ENCODE measurements at regions not wholly inside any gene's neighbourhood (a gene's known extent, or its start where the extent isn't known, plus 50 kb on each side); places are given as distances from the start of the nearest gene placed in this dataset.
A peak's percentile ranks its signal among the peaks of the same experiment; 100 is the strongest.
"Not testable (repeated sequence)": the region's sequence is repeated elsewhere in the genome, so short reads cannot be mapped to it uniquely, and the experiment has no call there.

- intact Hi-C loops (cut with DNase I), result no loop called here
- DNase-seq, result no peak
Measured at GRCh38 chr10:120748519-120748918, 102.6 kb upstream of the WDR11 start.

- DNase-seq, result no peak
- intact Hi-C loops (cut with DNase I), result no loop called here
Measured at GRCh38 chr10:120749072-120749471, 102.1 kb upstream of the WDR11 start.

DNA sequence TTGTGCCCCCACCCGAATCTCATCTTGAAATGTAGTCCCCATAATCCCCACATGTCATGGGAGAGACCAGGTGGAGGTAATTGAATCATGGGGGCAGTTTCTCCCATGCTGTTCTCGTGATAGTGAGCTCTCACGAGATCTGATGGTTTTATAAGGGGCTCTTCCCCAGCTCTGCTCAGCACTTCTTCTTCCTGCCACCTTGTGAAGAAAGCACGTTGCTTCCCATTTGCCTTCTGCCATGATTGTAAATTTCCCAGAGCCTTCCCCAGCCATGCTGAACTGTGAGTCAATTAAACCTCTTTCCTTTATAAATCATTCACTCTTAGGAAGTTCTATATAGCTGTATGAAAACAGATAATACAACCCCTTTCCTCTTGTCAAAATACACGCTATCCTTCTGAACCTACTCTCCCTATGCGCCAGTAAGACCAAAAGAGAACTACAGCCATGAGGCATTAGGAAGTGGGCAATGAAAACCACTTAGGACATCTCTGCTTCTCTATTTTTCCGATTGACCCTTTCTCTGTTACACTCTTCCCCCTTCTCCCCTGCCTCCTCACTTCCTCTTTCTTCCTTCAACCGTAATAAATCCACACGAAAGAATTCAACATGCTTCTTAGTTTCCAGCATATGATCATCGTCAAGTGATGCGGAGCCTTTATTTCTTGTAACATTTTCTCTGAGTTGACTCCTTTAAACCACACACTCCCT, 101.2 kb upstream of the WDR11 start:
- DNase-seq, result no peak
- intact Hi-C loops (cut with DNase I), result no loop called here

- no peak for DNase-seq
- intact Hi-C loops (cut with DNase I), result no loop called here
Measured at GRCh38 chr10:120755771-120756170, 95.4 kb upstream of the WDR11 start.

- DNase-seq, result no peak
- intact Hi-C loops (cut with DNase I), result no loop called here
Measured at GRCh38 chr10:120760253-120760652, 90.9 kb upstream of the WDR11 start.

GRCh38 chr10:120761951-120762350, 89.2 kb upstream of the WDR11 start:
- DNase-seq, result no peak
- intact Hi-C loops (cut with DNase I), result no loop called here

- DNase-seq, result no peak
Measured at GRCh38 chr10:120765226-120765803, 85.8 kb upstream of the WDR11 start.

DNA sequence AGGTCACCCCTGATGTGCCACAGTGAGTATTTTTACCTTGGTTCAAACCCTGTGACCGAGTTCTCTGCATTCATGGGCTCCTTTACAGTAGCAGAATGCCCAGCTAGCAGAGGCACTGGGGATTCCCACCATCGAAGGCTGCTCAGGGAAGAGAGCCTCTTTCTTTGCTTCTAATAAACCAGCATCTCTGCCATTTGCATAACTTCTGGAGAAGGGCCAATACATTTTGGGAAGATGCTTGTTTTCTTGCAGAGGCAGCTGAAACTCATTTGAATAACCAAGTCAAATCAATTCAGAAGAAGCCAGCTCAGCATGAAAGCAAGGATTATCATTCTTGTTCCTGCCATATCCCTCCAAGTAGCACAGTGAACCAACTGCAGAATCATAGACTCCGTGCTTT, 82.9 kb upstream of the WDR11 start:
- intact Hi-C loops (cut with DNase I), result no loop called here

More at GRCh38 chr10:120765226-120765803, 85.8 kb upstream of the WDR11 start:
- intact Hi-C loops (cut with DNase I), result no loop called here

DNA sequence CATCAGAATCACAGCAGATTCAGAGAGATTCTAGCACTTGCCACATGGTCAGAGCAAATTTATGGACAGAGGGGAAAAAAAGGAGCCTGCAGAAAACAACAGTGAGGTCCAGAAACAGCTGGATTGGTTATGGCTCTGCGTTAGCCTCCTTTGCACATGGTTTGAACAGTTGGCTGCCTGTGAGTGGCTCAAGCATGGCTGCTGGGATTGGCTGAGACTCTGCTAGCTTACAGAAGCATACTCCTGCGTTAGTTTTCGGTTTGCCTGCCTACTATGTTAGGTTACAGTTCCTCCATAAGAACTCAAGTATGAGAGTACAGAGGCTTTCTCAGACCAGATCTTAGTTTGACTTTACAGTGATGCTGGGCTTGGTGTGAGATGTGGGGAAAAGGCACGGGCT, 80.7 kb upstream of the WDR11 start:
- intact Hi-C loops (cut with DNase I), result no loop called here

More for the DNA sequence above, 82.9 kb upstream of the WDR11 start:
- no peak for DNase-seq

GRCh38 chr10:120776442-120776841, 74.7 kb upstream of the WDR11 start:
- intact Hi-C loops (cut with DNase I), result no loop called here

More for the DNA sequence above, 80.7 kb upstream of the WDR11 start:
- no peak for DNase-seq

GRCh38 chr10:120782336-120782735, 68.8 kb upstream of the WDR11 start:
- DNase-seq, result no peak
- intact Hi-C loops (cut with DNase I), result no loop called here

More at GRCh38 chr10:120776442-120776841, 74.7 kb upstream of the WDR11 start:
- DNase-seq, result no peak

DNA sequence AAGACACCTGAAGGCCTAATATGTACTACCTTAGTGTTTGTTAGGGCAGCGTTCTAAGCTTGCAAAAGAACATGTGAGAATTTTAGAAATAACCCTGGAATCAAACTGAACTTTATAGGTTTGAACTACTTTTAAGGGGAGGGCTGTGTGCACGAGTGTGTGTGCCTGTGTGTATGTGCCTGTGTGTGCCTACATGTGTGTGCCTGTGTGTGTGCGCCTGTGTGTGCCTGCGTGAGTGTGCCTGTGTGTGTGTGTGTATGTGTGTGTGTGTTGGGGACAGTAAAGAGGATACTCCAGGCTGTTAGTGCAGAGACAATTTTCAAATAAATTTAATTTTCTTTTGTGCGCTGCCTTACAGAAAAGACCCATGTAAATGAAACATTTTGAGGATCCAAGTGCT, 68.1 kb upstream of the WDR11 start:
- no peak for DNase-seq
- intact Hi-C loops (cut with DNase I), result no loop called here

DNA sequence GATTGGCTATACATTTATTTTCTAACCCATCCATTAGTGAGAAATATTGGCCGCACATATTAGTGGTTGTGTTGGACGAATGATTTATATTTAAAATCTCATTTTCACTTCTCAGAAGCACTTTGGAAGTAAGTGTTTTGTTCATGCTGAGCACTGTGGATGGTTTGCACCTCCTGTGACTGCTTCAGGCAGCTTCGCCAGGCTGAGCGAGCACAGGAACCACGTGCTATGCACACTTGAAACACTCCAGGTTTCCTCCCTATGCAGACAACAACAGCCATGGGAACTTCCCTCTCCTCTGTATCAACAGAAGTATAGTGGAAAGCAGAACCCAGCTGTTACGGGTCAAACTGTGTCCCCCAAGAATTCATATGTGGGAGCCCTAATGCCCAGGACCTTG, 67.3 kb upstream of the WDR11 start:
- peak in 1 of 10 donors; percentile 11 for DNase-seq
- intact Hi-C loops (cut with DNase I), result no loop called here

DNA sequence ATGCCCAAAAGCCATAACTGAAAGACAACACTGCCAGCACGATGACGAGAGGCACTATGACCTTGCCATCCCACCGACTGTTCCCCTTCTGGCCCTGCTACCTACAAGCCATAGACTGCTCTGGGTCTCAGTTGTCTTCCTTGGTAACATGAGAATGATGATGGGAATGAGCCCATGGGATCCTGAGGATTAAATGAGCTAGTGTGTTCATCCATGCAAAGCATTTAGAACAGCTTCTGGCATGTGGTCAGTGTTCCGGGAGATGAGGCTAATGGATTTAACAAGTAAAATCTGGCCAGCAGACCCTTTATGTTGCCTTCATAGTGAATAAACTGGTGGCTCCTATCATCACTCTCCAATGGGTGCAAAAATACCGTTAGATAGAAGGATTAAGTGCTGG, 62.4 kb upstream of the WDR11 start:
- intact Hi-C loops (cut with DNase I), result no loop called here
- no peak for DNase-seq

- intact Hi-C loops (cut with DNase I), result no loop called here
- no peak for DNase-seq
Measured at GRCh38 chr10:120789303-120790203, 61.6 kb upstream of the WDR11 start.

DNA sequence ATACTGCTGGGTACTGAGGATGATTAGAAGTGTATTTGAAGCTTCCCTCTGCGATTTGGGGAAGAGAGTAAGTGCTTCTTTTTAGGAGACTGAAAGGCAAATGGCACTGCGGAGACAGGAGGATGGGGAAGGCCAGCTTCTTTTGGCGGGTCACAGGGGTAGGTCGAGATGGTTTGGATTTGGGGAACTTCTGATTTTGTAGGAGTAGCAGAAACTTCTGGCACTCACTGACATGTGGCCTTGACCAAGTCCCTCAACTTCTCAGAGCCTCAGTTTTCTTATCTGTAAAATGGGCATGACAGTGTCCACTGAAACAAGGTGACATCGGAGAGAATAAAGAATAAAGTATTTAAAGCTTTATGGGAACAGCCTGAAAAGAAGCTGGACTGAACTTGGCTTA, 59.8 kb upstream of the WDR11 start:
- intact Hi-C loops (cut with DNase I), result no loop called here
- no peak for DNase-seq

DNA sequence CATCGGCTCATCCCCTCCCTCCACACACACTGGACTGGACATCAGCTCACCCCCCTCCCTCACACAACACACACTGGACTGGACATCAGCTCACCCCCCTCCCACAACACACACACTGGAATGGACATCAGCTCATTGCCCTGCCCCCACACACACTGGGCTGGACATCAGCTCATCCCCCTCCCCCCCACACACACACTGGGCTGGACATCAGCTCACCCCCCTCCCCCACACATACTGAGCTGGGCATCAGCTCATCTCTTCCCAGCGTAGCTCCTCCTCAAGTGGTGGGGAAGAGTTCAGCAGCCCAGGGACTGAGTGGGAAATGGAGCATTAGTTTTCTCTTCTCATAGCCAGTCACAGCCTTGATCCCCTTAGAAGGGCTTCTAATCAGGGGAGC, 58.1 kb upstream of the WDR11 start:
- intact Hi-C loops (cut with DNase I), result no loop called here
- DNase-seq, result no peak

GRCh38 chr10:120794390-120794789, 56.8 kb upstream of the WDR11 start:
- intact Hi-C loops (cut with DNase I), result no loop called here
- DNase-seq, result no peak

DNA sequence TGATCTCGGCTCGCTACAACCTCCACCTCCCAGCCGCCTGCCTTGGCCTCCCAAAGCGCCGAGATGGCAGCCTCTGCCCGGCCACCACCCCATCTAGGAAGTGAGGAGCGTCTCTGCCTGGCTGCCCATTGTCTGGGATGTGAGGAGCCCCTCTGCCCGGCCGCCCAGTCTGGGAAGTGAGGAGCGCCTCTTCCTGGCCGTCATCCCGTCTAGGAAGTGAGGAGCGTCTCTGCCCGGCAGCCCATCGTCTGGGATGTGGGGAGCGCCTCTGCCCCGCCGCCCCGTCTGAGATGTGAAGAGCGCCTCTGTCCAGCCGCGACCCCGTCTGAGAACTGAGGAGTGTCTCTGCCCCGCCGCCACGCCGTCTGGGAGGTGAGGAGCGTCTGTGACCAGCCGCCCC, 52.9 kb upstream of the WDR11 start:
- intact Hi-C loops (cut with DNase I), result not testable (repeated sequence)

GRCh38 chr10:120799849-120800248, 51.3 kb upstream of the WDR11 start:
- no peak for DNase-seq
- intact Hi-C loops (cut with DNase I), result no loop called here

More for the DNA sequence above, 52.9 kb upstream of the WDR11 start:
- DNase-seq, result not testable (repeated sequence)
